ENCODE measurements at regions not wholly inside any gene's neighbourhood (a gene's known extent, or its start where the extent isn't known, plus 50 kb on each side); places are given as distances from the start of the nearest gene placed in this dataset.
"Not testable (repeated sequence)": the region's sequence is repeated elsewhere in the genome, so short reads cannot be mapped to it uniquely, and the experiment has no call there.

DNA sequence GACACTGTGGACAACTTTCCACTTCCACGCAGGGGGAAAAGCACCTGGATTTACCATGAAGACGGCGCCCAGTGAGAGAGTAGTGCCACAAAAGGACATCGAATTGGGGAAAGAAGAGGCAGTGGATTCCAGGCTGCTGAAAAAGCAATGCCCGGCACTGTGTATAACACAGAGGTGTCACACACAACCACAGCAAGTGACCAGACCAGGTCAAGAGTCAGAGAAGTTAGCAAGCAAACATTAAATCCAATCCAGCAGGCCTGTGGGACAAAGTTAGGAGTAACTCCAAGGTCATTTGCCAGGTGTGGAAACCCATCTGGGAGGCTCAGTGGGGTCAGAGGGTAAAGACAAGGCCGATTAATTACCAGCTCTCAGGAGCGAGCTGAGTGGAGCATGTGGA is 227.6 kb downstream of the BCL2L11 start:
- DNase-seq; H2AK9ac ChIP-seq (replicated peaks; ENCODE audit: low read depth, low read length, poor library complexity); dilution Hi-C loops (cut with HindIII; ENCODE audit: low sequenced_read_pairs, unreplicated experiment); H2BK15ac ChIP-seq (ENCODE audit: low read depth, low read length); H4K91ac ChIP-seq (ENCODE audit: insufficient read depth, low read depth, low read length); POLR2A ChIA-PET (ENCODE audit: unreplicated experiment); H3K56ac ChIP-seq (ENCODE audit: extremely low read depth, insufficient read depth, low read length); H4K8ac ChIP-seq (ENCODE audit: low read depth in 2 of 2, low read length in 2 of 2); H2BK120ac ChIP-seq (ENCODE audit: low read depth, low read length); H3K4me1 ChIP-seq (ENCODE audit: control insufficient read depth, insufficient read depth, low read length); H3K9me3 ChIP-seq (ENCODE audit: control insufficient read depth, insufficient read depth, low read length); H2BK20ac ChIP-seq (ENCODE audit: low read depth, low read length); H3K27ac ChIP-seq (ENCODE audit: insufficient read depth, low read length); H3K36me3 ChIP-seq (ENCODE audit: control insufficient read depth, insufficient read depth, low read length); in situ Hi-C loops (cut with MboI; ENCODE audit: low sequenced_read_pairs); H3K18ac ChIP-seq (ENCODE audit: low read depth, low read length); H4K20me1 ChIP-seq (ENCODE audit: insufficient read depth, low read length); H3K4me3 ChIP-seq (ENCODE audit: insufficient read depth, low read depth, low read length); H3K9me1 ChIP-seq (ENCODE audit: insufficient read depth, low read length); H2BK5ac ChIP-seq (ENCODE audit: low read depth, low read length, poor library complexity, severe bottlenecking); H3K4me2 ChIP-seq (ENCODE audit: low read depth, low read length); ATAC-seq (ENCODE audit: low read depth); H2AK5ac ChIP-seq (ENCODE audit: low read depth, low read length); H3K23ac ChIP-seq (ENCODE audit: low read depth, low read length); H3K9ac ChIP-seq (ENCODE audit: low read depth, low read length); H3K14ac ChIP-seq (replicated peaks; ENCODE audit: low read depth, low read length); CTCF ChIA-PET; intact Hi-C loops (cut with micrococcal nuclease); H3K79me1 ChIP-seq (ENCODE audit: low read depth in 1 of 2, low read length in 2 of 2); H2AFZ ChIP-seq (replicated peaks; ENCODE audit: low read length, poor library complexity); H3K4ac ChIP-seq (ENCODE audit: low read depth, low read length); H4K5ac ChIP-seq (ENCODE audit: low read depth, low read length); H3K27me3 ChIP-seq (ENCODE audit: control insufficient read depth, insufficient read depth, low read length); BruUV-seq (replicated peaks): not testable (repeated sequence)
- no CpG with 5 or more reads among the region's 7 CpGs for WGBS, 2 experiments (ENCODE audit: extremely low coverage in 2 of 2, insufficient read length in 1 of 2)

DNA sequence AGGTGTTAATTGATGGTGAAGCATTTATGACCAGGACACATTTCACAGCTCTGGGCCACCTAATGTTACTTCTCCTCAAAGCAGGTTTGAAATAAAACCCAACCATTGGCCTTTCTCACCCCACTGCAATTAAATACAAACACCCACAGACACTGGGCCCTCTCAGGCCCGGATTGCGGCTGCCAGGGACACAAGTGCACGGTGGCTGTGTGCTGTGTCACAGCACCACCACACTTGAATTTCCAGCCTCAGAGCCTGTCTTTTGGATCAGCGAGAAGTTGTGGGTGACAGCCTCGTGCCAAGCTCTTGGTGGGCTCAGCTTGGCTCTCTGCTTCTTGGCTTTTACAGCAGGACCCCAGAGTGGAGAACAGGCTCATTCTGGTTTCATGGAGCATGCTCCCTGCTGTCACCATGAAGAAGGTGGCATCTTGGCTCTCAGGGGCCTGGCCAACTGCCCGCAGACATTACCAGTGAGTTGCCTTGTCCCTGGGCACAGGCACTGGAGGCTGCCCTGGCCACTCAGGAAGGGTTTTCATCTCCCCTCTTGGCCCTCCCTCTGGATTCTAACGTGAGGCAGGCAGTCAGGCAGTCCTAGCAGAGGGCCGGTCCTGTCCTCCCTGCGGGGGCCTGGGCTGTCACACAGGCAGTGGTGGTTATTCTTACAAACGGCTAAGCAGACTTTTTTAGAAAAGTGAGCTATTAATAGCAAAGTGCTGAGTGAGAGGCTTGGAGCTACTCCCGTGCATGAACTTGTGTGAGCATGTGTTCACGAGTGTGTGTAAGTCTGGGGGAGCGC is 234.5 kb downstream of the BCL2L11 start:
- H3K36me3 ChIP-seq (ENCODE audit: control insufficient read depth, insufficient read depth, low read length); H3K23ac ChIP-seq (ENCODE audit: low read depth, low read length); H3K4ac ChIP-seq (ENCODE audit: low read depth, low read length); H2BK5ac ChIP-seq (ENCODE audit: low read depth, low read length, poor library complexity, severe bottlenecking); H3K9ac ChIP-seq (ENCODE audit: low read depth, low read length); H3K9me1 ChIP-seq (ENCODE audit: insufficient read depth, low read length); H2BK120ac ChIP-seq (ENCODE audit: low read depth, low read length); H4K91ac ChIP-seq (ENCODE audit: insufficient read depth, low read depth, low read length); H3K56ac ChIP-seq (ENCODE audit: extremely low read depth, insufficient read depth, low read length); H2BK15ac ChIP-seq (ENCODE audit: low read depth, low read length); H4K8ac ChIP-seq (ENCODE audit: low read depth in 2 of 2, low read length in 2 of 2); H4K5ac ChIP-seq (ENCODE audit: low read depth, low read length); H3K14ac ChIP-seq (replicated peaks; ENCODE audit: low read depth, low read length); H2AK5ac ChIP-seq (ENCODE audit: low read depth, low read length); H3K18ac ChIP-seq (ENCODE audit: low read depth, low read length); H2BK20ac ChIP-seq (ENCODE audit: low read depth, low read length); H3K9me3 ChIP-seq (ENCODE audit: control insufficient read depth, insufficient read depth, low read length); dilution Hi-C loops (cut with HindIII; ENCODE audit: low sequenced_read_pairs, unreplicated experiment); BruUV-seq (replicated peaks); H2AFZ ChIP-seq (replicated peaks; ENCODE audit: low read length, poor library complexity); CTCF ChIA-PET; H3K4me2 ChIP-seq (ENCODE audit: low read depth, low read length); in situ Hi-C loops (cut with MboI; ENCODE audit: low sequenced_read_pairs); H3K27me3 ChIP-seq (ENCODE audit: control insufficient read depth, insufficient read depth, low read length); H3K4me1 ChIP-seq (ENCODE audit: control insufficient read depth, insufficient read depth, low read length); ATAC-seq (ENCODE audit: low read depth); H3K4me3 ChIP-seq (ENCODE audit: insufficient read depth, low read depth, low read length); DNase-seq; POLR2A ChIA-PET (ENCODE audit: unreplicated experiment); intact Hi-C loops (cut with micrococcal nuclease); H3K27ac ChIP-seq (ENCODE audit: insufficient read depth, low read length); H2AK9ac ChIP-seq (replicated peaks; ENCODE audit: low read depth, low read length, poor library complexity): not testable (repeated sequence)
- Histone ChIP-seq H4K20me1 (ENCODE audit: insufficient read depth, low read length) (peaks cover 18% of the 10 kb centered on the region), H3K79me1 (ENCODE audit: low read depth in 1 of 2, low read length in 2 of 2) (peaks cover 0 to 12% of the 10 kb centered on the region in 2 experiments; a peak in 1 of 4 replicates)
- no CpG with 5 or more reads among the region's 13 CpGs for WGBS, 2 experiments (ENCODE audit: extremely low coverage in 2 of 2, insufficient read length in 1 of 2)
